Mesothelial cell of epicardium (in vitro differentiated cells): ENCODE measurements at regions not wholly inside any gene's neighbourhood (a gene's known extent, or its start where the extent isn't known, plus 50 kb on each side); places are given as distances from the start of the nearest gene placed in this dataset.
A peak's percentile ranks its signal among the peaks of the same experiment; 100 is the strongest.

Source experiments
- DNase-seq, 2 experiments: peaks; one replicate each; pipeline ENCODE4 v3.0.0; 2021; ENCODE audit warnings: low spot score in 2 of 2; ENCODE audit not compliant: unreplicated experiment in 2 of 2
- H3K27ac Mint-ChIP-seq: 2 replicates; pipeline ENCODE4 v1.8.0; 2021; ENCODE audit warnings: mixed read lengths
- H3K27me3 Mint-ChIP-seq: 2 replicates; pipeline ENCODE4 v1.8.0; 2021; ENCODE audit warnings: low read depth, mixed read lengths
- H3K36me3 Mint-ChIP-seq: 2 replicates; pipeline ENCODE4 v1.8.0; 2021; ENCODE audit warnings: mixed read lengths
- H3K4me1 Mint-ChIP-seq: 2 replicates; pipeline ENCODE4 v1.8.0; 2021; ENCODE audit warnings: mixed read lengths
- H3K4me3 Mint-ChIP-seq: 2 replicates; pipeline ENCODE4 v1.8.0; 2021; ENCODE audit warnings: mild to moderate bottlenecking, moderate library complexity, mixed read lengths
- H3K9me3 Mint-ChIP-seq: 2 replicates; pipeline ENCODE4 v1.8.0; 2021; ENCODE audit warnings: mixed read lengths
- CTCF ChIP-seq: fragments of 200-600 bp; sonication (generic); IDR thresholded peaks from one replicate; pipeline ENCODE4 v1.5.0; 2021; ENCODE audit warnings: antibody characterized with exemption; ENCODE audit not compliant: unreplicated experiment

- H3K4me1 Mint-ChIP-seq = peaks cover 2% of the 10 kb centered on the region
- H3K9me3 Mint-ChIP-seq = peaks cover 13% of the 10 kb centered on the region
- no peak overlapping the region for H3K4me3 Mint-ChIP-seq
- no peak for TF ChIP-seq CTCF
- DNase-seq = no peak
- no peak overlapping the region for H3K27ac Mint-ChIP-seq
- H3K36me3 Mint-ChIP-seq = no peaks in the 10 kb centered on the region
- H3K27me3 Mint-ChIP-seq = no peaks in the 10 kb centered on the region
Measured at GRCh38 chr2:163852616-163853015, 116.8 kb upstream of the FIGN start.

- H3K36me3 Mint-ChIP-seq = no peaks in the 10 kb centered on the region
- no peak overlapping the region for H3K4me3 Mint-ChIP-seq
- peaks cover 2% of the 10 kb centered on the region for H3K4me1 Mint-ChIP-seq
- no peak overlapping the region for H3K27ac Mint-ChIP-seq
- no peak for DNase-seq
- no peak for TF ChIP-seq CTCF
- no peaks in the 10 kb centered on the region for H3K27me3 Mint-ChIP-seq
- peaks cover 16% of the 10 kb centered on the region for H3K9me3 Mint-ChIP-seq
Measured at GRCh38 chr2:163849756-163850435, 114.1 kb upstream of the FIGN start.

- no peak for DNase-seq
- Mint-ChIP-seq H3K27ac (no peak overlapping the region), H3K27me3 (no peaks in the 10 kb centered on the region), H3K4me1 (peaks cover 14% of the 10 kb centered on the region), H3K36me3 (no peaks in the 10 kb centered on the region), H3K9me3 (peaks cover 7% of the 10 kb centered on the region), H3K4me3 (no peak overlapping the region)
- no peak for TF ChIP-seq CTCF
Measured at GRCh38 chr2:163838890-163839289, 103.1 kb upstream of the FIGN start.

- Mint-ChIP-seq H3K36me3 (no peaks in the 10 kb centered on the region), H3K27ac (no peak overlapping the region), H3K27me3 (no peaks in the 10 kb centered on the region), H3K4me1 (peaks cover 23% of the 10 kb centered on the region), H3K4me3 (no peak overlapping the region), H3K9me3 (no peaks in the 10 kb centered on the region)
- no peak for DNase-seq
- no peak for TF ChIP-seq CTCF
Measured at GRCh38 chr2:163836167-163836566, 100.4 kb upstream of the FIGN start.

GRCh38 chr2:163834841-163835240 is 99.0 kb upstream of the FIGN start:
- no peak for DNase-seq
- H3K27me3 Mint-ChIP-seq = no peaks in the 10 kb centered on the region
- peaks cover 23% of the 10 kb centered on the region for H3K4me1 Mint-ChIP-seq
- H3K27ac Mint-ChIP-seq = peak overlapping the region; percentile 73
- no peak for TF ChIP-seq CTCF
- H3K9me3 Mint-ChIP-seq = no peaks in the 10 kb centered on the region
- H3K4me3 Mint-ChIP-seq = no peak overlapping the region
- H3K36me3 Mint-ChIP-seq = no peaks in the 10 kb centered on the region

- Mint-ChIP-seq H3K4me1 (peaks cover 23% of the 10 kb centered on the region), H3K4me3 (no peak overlapping the region), H3K36me3 (no peaks in the 10 kb centered on the region), H3K9me3 (peaks cover 5% of the 10 kb centered on the region), H3K27ac (peak overlapping the region; percentile 49), H3K27me3 (no peaks in the 10 kb centered on the region)
- TF ChIP-seq CTCF = no peak
- DNase-seq = no peak
Measured at GRCh38 chr2:163834221-163834620, 98.4 kb upstream of the FIGN start.
